ENCODE measurements at regions not wholly inside any gene's neighbourhood (a gene's known extent, or its start where the extent isn't known, plus 50 kb on each side); places are given as distances from the start of the nearest gene placed in this dataset.

- no peaks in the 10 kb centered on the region for H3K9me3 ChIP-seq (ENCODE audit: low read depth)
- TF ChIP-seq CTCF (IDR thresholded peaks at IDR 0.05; ENCODE audit: low read depth, low read length): no peak
- H3K4me1 ChIP-seq (ENCODE audit: low read depth): no peaks in the 10 kb centered on the region
- H3K36me3 ChIP-seq: no peaks in the 10 kb centered on the region
- no peaks in the 10 kb centered on the region for H3K27me3 ChIP-seq
- H3K27ac ChIP-seq: no peak overlapping the region
- DNase-seq (ENCODE audit: low read depth in 1 of 2, low spot score in 1 of 2): no peak
- H3K4me3 ChIP-seq: no peak overlapping the region
Measured at GRCh38 chr2:82731824-82732223, 1727.3 kb downstream of the SUCLG1 start.

- no peak for TF ChIP-seq CTCF (IDR thresholded peaks at IDR 0.05; ENCODE audit: low read depth, low read length)
- Histone ChIP-seq H3K4me1 (ENCODE audit: low read depth) (no peaks in the 10 kb centered on the region), H3K27ac (no peak overlapping the region), H3K9me3 (ENCODE audit: low read depth) (no peaks in the 10 kb centered on the region), H3K36me3 (no peaks in the 10 kb centered on the region), H3K4me3 (no peak overlapping the region), H3K27me3 (no peaks in the 10 kb centered on the region)
- no peak for DNase-seq (ENCODE audit: low read depth in 1 of 2, low spot score in 1 of 2)
Measured at GRCh38 chr2:82730811-82731210, 1728.3 kb downstream of the SUCLG1 start.

GRCh38 chr2:82728090-82728489 is 1731.0 kb downstream of the SUCLG1 start:
- no peak for DNase-seq (ENCODE audit: low read depth in 1 of 2, low spot score in 1 of 2)
- Histone ChIP-seq H3K36me3 (no peaks in the 10 kb centered on the region), H3K27me3 (no peaks in the 10 kb centered on the region), H3K4me1 (ENCODE audit: low read depth) (no peaks in the 10 kb centered on the region), H3K9me3 (ENCODE audit: low read depth) (no peaks in the 10 kb centered on the region), H3K4me3 (no peak overlapping the region), H3K27ac (no peak overlapping the region)
- no peak for TF ChIP-seq CTCF (IDR thresholded peaks at IDR 0.05; ENCODE audit: low read depth, low read length)

GRCh38 chr2:82708681-82709080 is 1750.4 kb downstream of the SUCLG1 start:
- no peak for TF ChIP-seq CTCF (IDR thresholded peaks at IDR 0.05; ENCODE audit: low read depth, low read length)
- H3K9me3 ChIP-seq (ENCODE audit: low read depth): no peaks in the 10 kb centered on the region
- no peak for DNase-seq (ENCODE audit: low read depth in 1 of 2, low spot score in 1 of 2)
- no peaks in the 10 kb centered on the region for H3K27me3 ChIP-seq
- H3K4me3 ChIP-seq: no peak overlapping the region
- no peak overlapping the region for H3K27ac ChIP-seq
- no peaks in the 10 kb centered on the region for H3K4me1 ChIP-seq (ENCODE audit: low read depth)
- no peaks in the 10 kb centered on the region for H3K36me3 ChIP-seq

- H3K9me3 ChIP-seq (ENCODE audit: low read depth): no peaks in the 10 kb centered on the region
- no peak for DNase-seq (ENCODE audit: low read depth in 1 of 2, low spot score in 1 of 2)
- no peak overlapping the region for H3K27ac ChIP-seq
- H3K27me3 ChIP-seq: no peaks in the 10 kb centered on the region
- no peak for TF ChIP-seq CTCF (IDR thresholded peaks at IDR 0.05; ENCODE audit: low read depth, low read length)
- no peaks in the 10 kb centered on the region for H3K36me3 ChIP-seq
- H3K4me1 ChIP-seq (ENCODE audit: low read depth): no peaks in the 10 kb centered on the region
- H3K4me3 ChIP-seq: no peak overlapping the region
Measured at GRCh38 chr2:82697231-82697630, 1761.8 kb downstream of the SUCLG1 start.

GRCh38 chr2:82694431-82694830 is 1764.6 kb downstream of the SUCLG1 start:
- no peak overlapping the region for H3K4me3 ChIP-seq
- no peak for TF ChIP-seq CTCF (IDR thresholded peaks at IDR 0.05; ENCODE audit: low read depth, low read length)
- H3K27me3 ChIP-seq: no peaks in the 10 kb centered on the region
- DNase-seq (ENCODE audit: low read depth in 1 of 2, low spot score in 1 of 2): no peak
- no peak overlapping the region for H3K27ac ChIP-seq
- H3K4me1 ChIP-seq (ENCODE audit: low read depth): no peaks in the 10 kb centered on the region
- H3K9me3 ChIP-seq (ENCODE audit: low read depth): no peaks in the 10 kb centered on the region
- H3K36me3 ChIP-seq: no peaks in the 10 kb centered on the region

Data from cardiac muscle cell (in vitro differentiated cells and primary cell).